ENCODE measurements at regions not wholly inside any gene's neighbourhood (a gene's known extent, or its start where the extent isn't known, plus 50 kb on each side); places are given as distances from the start of the nearest gene placed in this dataset.

GRCh38 chr4:179836179-179837075 is 2394.2 kb upstream of the AGA start:
- DNase-seq (peak; percentile 54), ATAC-seq (ENCODE audit: low read depth) (peak; percentile 27; the same call in 1 of the 2 replicates)
- no peak for TF ChIP-seq ELK1 (IDR thresholded peaks at IDR 0.05; ENCODE audit: borderline replicate concordance, low read depth, low read length)
- TF ChIP-seq MAFK (IDR thresholded peaks at IDR 0.05; ENCODE audit: low read depth, low read length) = no peak
- TF ChIP-seq RFX5 (IDR thresholded peaks at IDR 0.05; ENCODE audit: low read depth, low read length) = no peak
- no peak for TF ChIP-seq MXI1 (IDR thresholded peaks at IDR 0.05; ENCODE audit: borderline replicate concordance, low read depth, low read length)
- no peak for TF ChIP-seq CHD1 (IDR thresholded peaks at IDR 0.05; ENCODE audit: low read depth, low read length)
- TF ChIP-seq RAD21 (IDR thresholded peaks at IDR 0.05; ENCODE audit: low read length) = no peak
- no peak for TF ChIP-seq CEBPB (IDR thresholded peaks at IDR 0.05; ENCODE audit: low read depth, low read length)
- TF ChIP-seq USF2 (IDR thresholded peaks at IDR 0.05; ENCODE audit: low read depth, low read length) = no peak
- no peak for TF ChIP-seq CTCF (conservative IDR thresholded peaks at IDR 0.05; ENCODE audit: low read depth, low read length)
- TF ChIP-seq BHLHE40 (IDR thresholded peaks at IDR 0.05; ENCODE audit: low read depth, low read length) = no peak
- TF ChIP-seq NFE2L2 (IDR thresholded peaks at IDR 0.05; ENCODE audit: low read depth, low read length) = no peak
- TF ChIP-seq SMC3 (IDR thresholded peaks at IDR 0.05; ENCODE audit: low read depth, low read length) = no peak
- TF ChIP-seq POLR2A (IDR thresholded peaks at IDR 0.05; ENCODE audit: low read depth, low read length) = no peak
- Histone ChIP-seq H2BK15ac (ENCODE audit: low read depth, low read length) (no peak overlapping the region), H3K4me1 (ENCODE audit: control insufficient read depth, insufficient read depth, low read length) (no peaks in the 10 kb centered on the region), H4K20me1 (ENCODE audit: insufficient read depth, low read length) (no peaks in the 10 kb centered on the region), H3K9me3 (ENCODE audit: control insufficient read depth, insufficient read depth, low read length) (no peaks in the 10 kb centered on the region), H3K9ac (ENCODE audit: low read depth, low read length) (no peak overlapping the region), H4K8ac (ENCODE audit: low read depth in 2 of 2, low read length in 2 of 2) (no peak overlapping the region), H3K18ac (ENCODE audit: low read depth, low read length) (no peak overlapping the region), H3K9me1 (ENCODE audit: insufficient read depth, low read length) (no peaks in the 10 kb centered on the region), H3K36me3 (ENCODE audit: control insufficient read depth, insufficient read depth, low read length) (no peaks in the 10 kb centered on the region), H2BK5ac (ENCODE audit: low read depth, low read length, poor library complexity, severe bottlenecking) (no peak overlapping the region), H3K23ac (ENCODE audit: low read depth, low read length) (no peak overlapping the region), H3K56ac (ENCODE audit: extremely low read depth, insufficient read depth, low read length) (no peak overlapping the region), H3K79me1 (ENCODE audit: low read depth in 1 of 2, low read length in 2 of 2) (no peaks in the 10 kb centered on the region), H2BK120ac (ENCODE audit: low read depth, low read length) (no peak overlapping the region), H4K5ac (ENCODE audit: low read depth, low read length) (no peak overlapping the region), H4K91ac (ENCODE audit: insufficient read depth, low read depth, low read length) (no peak overlapping the region), H2AK5ac (ENCODE audit: low read depth, low read length) (no peak overlapping the region), H2BK20ac (ENCODE audit: low read depth, low read length) (no peak overlapping the region), H3K4me2 (ENCODE audit: low read depth, low read length) (no peak overlapping the region), H3K14ac (replicated peaks; ENCODE audit: low read depth, low read length) (no peak overlapping the region), H3K27ac (ENCODE audit: insufficient read depth, low read length) (no peak overlapping the region), H2AK9ac (replicated peaks; ENCODE audit: low read depth, low read length, poor library complexity) (no peak overlapping the region), H3K4ac (ENCODE audit: low read depth, low read length) (no peak overlapping the region), H3K4me3 (ENCODE audit: insufficient read depth, low read depth, low read length) (no peak overlapping the region), H2AFZ (replicated peaks; ENCODE audit: low read length, poor library complexity) (no peak overlapping the region), H3K27me3 (ENCODE audit: control insufficient read depth, insufficient read depth, low read length) (no peaks in the 10 kb centered on the region)
- POLR2A ChIA-PET (ENCODE audit: unreplicated experiment) = no interaction called here
- no TSS peak for BruUV-seq (replicated peaks)
- intact Hi-C loops (cut with micrococcal nuclease) = no loop called here
- CTCF ChIA-PET = no interaction called here
- dilution Hi-C loops (cut with HindIII; ENCODE audit: low sequenced_read_pairs, unreplicated experiment) = no loop called here
- in situ Hi-C loops (cut with MboI; ENCODE audit: low sequenced_read_pairs) = no loop called here
- no CpG with 5 or more reads among the region's 11 CpGs for WGBS, 2 experiments (ENCODE audit: extremely low coverage in 2 of 2, insufficient read length in 1 of 2)

Measured in IMR-90 (cell line).